GM12878 (cell line): ENCODE measurements at regions not wholly inside any gene's neighbourhood (a gene's known extent, or its start where the extent isn't known, plus 50 kb on each side); places are given as distances from the start of the nearest gene placed in this dataset.

Experiments used
- ATAC-seq: fragments of 200-7000 bp; cut with Tn5 transposase; 3 replicates; pipeline ENCODE4 v1.9.1; 2020; ENCODE audit warnings: mild to moderate bottlenecking, moderate library complexity
- BruUV-seq: library from RNA; stranded (reverse); fragments of 400-500 nt; replicated peaks from 2 replicates; lab custom pipeline; 2021; lab: Mats Ljungman, UMichigan
- CTCF ChIA-PET: fragments of 300-600 bp; sonication (Branson Sonifier 250); formaldehyde crosslinking; extraction: SDS; loops from one replicate; lab custom pipeline; 2021; ENCODE audit warnings: inconsistent platforms; lab: Yijun Ruan, JAX
- POLR2A ChIA-PET: fragments of 350-600 bp; formaldehyde crosslinking; extraction: SDS; loops from one replicate; lab custom pipeline; 2021; ENCODE audit warnings: inconsistent platforms; lab: Charles Lee
- RAD21 ChIA-PET: fragments of 300-600 bp; sonication (Branson Sonifier 250); formaldehyde crosslinking; loops from one replicate; lab custom pipeline; 2023; ENCODE audit warnings: antibody characterized with exemption; ENCODE audit not compliant: unreplicated experiment; lab: Charles Lee
- SMC1A ChIA-PET: fragments of 300-600 bp; sonication (Branson Sonifier 250); formaldehyde crosslinking; loops from one replicate; lab custom pipeline; 2023; ENCODE audit not compliant: unreplicated experiment, uncharacterized antibody; lab: Charles Lee
- DNase-seq: peaks from one replicate; pipeline ENCODE4 v3.0.0-alpha.2; 2011; ENCODE audit warnings: low read depth, low spot score
- FAIRE-seq: peaks from 3 replicates; lab custom pipeline; 2011; peaks lifted over from hg19 to GRCh38; lab: Jason Lieb, UNC
- H2AFZ ChIP-seq: 2 replicates; pipeline ENCODE4 v1.6.0; 2011; ENCODE audit warnings: low read depth, low read length, control low read depth; ENCODE audit not compliant: control insufficient read depth
- H3K27ac ChIP-seq: 2 replicates; pipeline ENCODE4 v1.5.1; 2011; ENCODE audit warnings: control low read depth; ENCODE audit not compliant: control insufficient read depth, insufficient read depth
- H3K27me3 ChIP-seq, 2 experiments: replicated peaks in 1 of 2; 2 replicates each; pipeline versions ENCODE4 v1.6.0 to v1.6.1; 2011; ENCODE audit warnings: low read length in 1 of 2; ENCODE audit not compliant: control insufficient read depth in 2 of 2, insufficient read depth in 2 of 2
- H3K36me3 ChIP-seq, 2 experiments: 2 replicates each; pipeline ENCODE4 v1.5.1; 2011; ENCODE audit warnings: low read length in 1 of 2; ENCODE audit not compliant: control insufficient read depth in 2 of 2, insufficient read depth in 2 of 2
- H3K4me1 ChIP-seq: 2 replicates; pipeline ENCODE4 v1.6.1; 2011; ENCODE audit warnings: mild to moderate bottlenecking, low read length, moderate library complexity, mixed read lengths; ENCODE audit not compliant: control insufficient read depth, insufficient read depth
- H3K4me2 ChIP-seq: 2 replicates; pipeline ENCODE4 v1.6.0; 2011; ENCODE audit warnings: control low read depth; ENCODE audit not compliant: control insufficient read depth, insufficient read depth
- H3K4me3 ChIP-seq: fragments of 200-600 bp; sonication (generic); 2 replicates; pipeline ENCODE4 v1.5.1; 2016
- H3K79me2 ChIP-seq: 2 replicates; pipeline ENCODE4 v1.6.0; 2011; ENCODE audit warnings: low read length; ENCODE audit not compliant: control insufficient read depth, insufficient read depth
- H3K9ac ChIP-seq: 2 replicates; pipeline ENCODE4 v1.8.0; 2011; ENCODE audit warnings: low read length, control low read depth, mixed read lengths; ENCODE audit not compliant: control insufficient read depth, insufficient read depth
- H3K9me3 ChIP-seq: replicated peaks from 3 replicates; pipeline ENCODE4 v1.5.1; 2011; ENCODE audit warnings: mild to moderate bottlenecking, low read length; ENCODE audit not compliant: control insufficient read depth, insufficient read depth
- H4K20me1 ChIP-seq: 2 replicates; pipeline ENCODE4 v1.6.0; 2011; ENCODE audit not compliant: control insufficient read depth, insufficient read depth
- HCFC1 ChIP-seq: fragments of 150-350 bp; IDR thresholded peaks from 2 replicates; pipeline ENCODE4 v1.6.1; 2014; ENCODE audit warnings: low read length
- KLF5 ChIP-seq: fragments of 450-650 bp; IDR thresholded peaks from 2 replicates; pipeline ENCODE4 v1.6.1; 2014; ENCODE audit warnings: mild to moderate bottlenecking; ENCODE audit not compliant: partially characterized antibody
- NFIC ChIP-seq: IDR thresholded peaks from 2 replicates; pipeline ENCODE4 v1.6.1; 2012; ENCODE audit warnings: low read depth, mild to moderate bottlenecking, inconsistent platforms, low read length, moderate library complexity
- NFXL1 ChIP-seq: fragments of 450-650 bp; IDR thresholded peaks from 2 replicates; pipeline ENCODE4 v1.6.1; 2017; ENCODE audit warnings: antibody characterized with exemption, mild to moderate bottlenecking, borderline replicate concordance
- NRF1 ChIP-seq: conservative IDR thresholded peaks from 2 replicates; pipeline ENCODE4 v1.6.1; 2011; ENCODE audit warnings: mild to moderate bottlenecking, low read depth, low read length, improper control_type of control experiment
- RFX5 ChIP-seq: IDR thresholded peaks from 2 replicates; pipeline ENCODE4 v1.6.1; 2011; ENCODE audit warnings: low read depth, low read length, improper control_type of control experiment
- RUNX3 ChIP-seq: IDR thresholded peaks from 2 replicates; pipeline ENCODE4 v1.6.1; 2012; ENCODE audit warnings: low read length, inconsistent platforms
- SIN3A ChIP-seq: IDR thresholded peaks from 2 replicates; pipeline ENCODE4 v1.6.1; 2012; ENCODE audit warnings: low read depth, low read length, improper control_type of control experiment
- TCF7 ChIP-seq: IDR thresholded peaks from 2 replicates; pipeline ENCODE4 v1.6.1; 2014; ENCODE audit warnings: antibody characterized with exemption, borderline replicate concordance
- WRNIP1 ChIP-seq: IDR thresholded peaks from 2 replicates; pipeline ENCODE4 v1.6.1; 2011; ENCODE audit warnings: low read depth, low read length, improper control_type of control experiment, borderline replicate concordance
- ZBED1 ChIP-seq: IDR thresholded peaks from 2 replicates; pipeline ENCODE4 v1.6.1; 2016; ENCODE audit warnings: borderline replicate concordance
- WGBS: methylation state at CpG from one replicate; pipeline ENCODE4 v1.1.6; 2016; ENCODE audit warnings: low lambda C conversion rate; ENCODE audit not compliant: insufficient replicate concordance, insufficient coverage; ENCODE audit errors: missing lambda C conversion rate; 5-methylcytosine and 5-hydroxymethylcytosine counted together
- in situ Hi-C: fragments of 300-500 bp; cut with MboI; formaldehyde crosslinking; loops from 9 replicates; pipeline ENCODE4 v1.14.3; 2018; ENCODE audit warnings: mixed read lengths
- intact Hi-C: fragments of 100-400 bp; cut with micrococcal nuclease; formaldehyde crosslinking; loops from one replicate; pipeline ENCODE4 v1.14.2; 2022; ENCODE audit not compliant: unreplicated experiment
- TF ChIP-seq, protein P1 (sequence below): fragments of 450-650 bp; IDR thresholded peaks from 2 replicates; pipeline ENCODE4 v1.6.1; 2014; ENCODE audit warnings: mild to moderate bottlenecking
- TF ChIP-seq, protein P2 (sequence below): IDR thresholded peaks from 2 replicates; pipeline ENCODE4 v1.6.1; 2011; ENCODE audit warnings: mild to moderate bottlenecking, low read depth, low read length, moderate library complexity; ENCODE audit not compliant: insufficient replicate concordance
- TF ChIP-seq, protein P3 (sequence below): IDR thresholded peaks from 2 replicates; pipeline ENCODE4 v1.6.1; 2012; ENCODE audit warnings: low read depth, low read length, improper control_type of control experiment
- TF ChIP-seq, protein P4 (sequence below): fragments of 450-650 bp; IDR thresholded peaks from 2 replicates; pipeline ENCODE4 v1.6.1; 2017; ENCODE audit warnings: antibody characterized with exemption, mild to moderate bottlenecking, moderate library complexity

DNA sequence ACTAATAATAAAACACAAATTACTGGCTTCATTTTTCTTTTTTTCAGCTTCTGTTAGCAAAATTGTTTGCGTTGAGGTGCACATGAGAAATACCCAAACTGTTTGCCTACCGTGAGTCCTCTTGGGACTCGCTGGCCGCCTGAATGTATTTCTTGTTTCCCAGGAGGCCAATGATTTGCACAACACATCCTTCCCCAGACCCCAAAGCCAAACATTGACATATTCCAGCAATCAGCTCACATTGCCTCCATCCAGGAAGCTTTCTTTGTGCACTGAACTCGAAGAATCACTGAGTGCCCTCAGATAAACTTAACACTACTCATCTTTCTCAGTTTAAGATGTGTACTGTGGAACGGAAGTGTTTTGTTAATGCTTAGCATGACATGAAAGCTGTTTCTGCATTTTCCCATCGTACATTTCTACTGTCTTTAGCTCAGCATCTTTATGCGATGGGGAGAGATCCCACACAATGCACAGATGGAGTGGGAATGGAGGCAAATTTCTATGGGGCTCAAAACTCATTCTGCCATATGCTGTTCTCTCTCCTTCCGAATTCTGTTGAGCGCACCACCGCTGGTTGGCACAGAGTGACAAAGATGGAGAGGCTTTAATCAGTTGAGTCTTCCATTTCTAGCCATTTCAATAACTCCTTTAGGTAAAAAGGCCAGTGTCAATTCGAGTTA, 399.5 kb downstream of the RFC3 start:
- Histone ChIP-seq H3K4me1 (no peaks in the 10 kb centered on the region), H2AFZ (no peak overlapping the region), H4K20me1 (no peaks in the 10 kb centered on the region), H3K36me3 (no peaks in the 10 kb centered on the region), H3K9me3 (no peaks in the 10 kb centered on the region), H3K79me2 (no peaks in the 10 kb centered on the region), H3K27me3 (no peaks in the 10 kb centered on the region), H3K27ac (no peak overlapping the region), H3K4me2 (no peak overlapping the region), H3K4me3 (no peak overlapping the region), H3K9ac (no peak overlapping the region)
- no peak for ATAC-seq
- no peak for FAIRE-seq
- intact Hi-C loops = no loop called here
- ChIA-PET CTCF (no interaction called here), SMC1A (interaction anchor here (1.8 kb wide), 1 partner anchor 17 kb away, joined by 4 read pairs; no protein-coding TSS in a partner anchor), RAD21 (no interaction called here), POLR2A (no interaction called here)
- in situ Hi-C loops = no loop called here
- no peak for DNase-seq
- WGBS = 41% methylated on average over 12 of the region's 12 CpGs
- BruUV-seq = no TSS peak
- TF ChIP-seq, protein P1, sequence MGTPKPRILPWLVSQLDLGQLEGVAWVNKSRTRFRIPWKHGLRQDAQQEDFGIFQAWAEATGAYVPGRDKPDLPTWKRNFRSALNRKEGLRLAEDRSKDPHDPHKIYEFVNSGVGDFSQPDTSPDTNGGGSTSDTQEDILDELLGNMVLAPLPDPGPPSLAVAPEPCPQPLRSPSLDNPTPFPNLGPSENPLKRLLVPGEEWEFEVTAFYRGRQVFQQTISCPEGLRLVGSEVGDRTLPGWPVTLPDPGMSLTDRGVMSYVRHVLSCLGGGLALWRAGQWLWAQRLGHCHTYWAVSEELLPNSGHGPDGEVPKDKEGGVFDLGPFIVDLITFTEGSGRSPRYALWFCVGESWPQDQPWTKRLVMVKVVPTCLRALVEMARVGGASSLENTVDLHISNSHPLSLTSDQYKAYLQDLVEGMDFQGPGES = no peak
- no peak for TF ChIP-seq NRF1
- TF ChIP-seq RFX5 = no peak
- TF ChIP-seq, protein P2, sequence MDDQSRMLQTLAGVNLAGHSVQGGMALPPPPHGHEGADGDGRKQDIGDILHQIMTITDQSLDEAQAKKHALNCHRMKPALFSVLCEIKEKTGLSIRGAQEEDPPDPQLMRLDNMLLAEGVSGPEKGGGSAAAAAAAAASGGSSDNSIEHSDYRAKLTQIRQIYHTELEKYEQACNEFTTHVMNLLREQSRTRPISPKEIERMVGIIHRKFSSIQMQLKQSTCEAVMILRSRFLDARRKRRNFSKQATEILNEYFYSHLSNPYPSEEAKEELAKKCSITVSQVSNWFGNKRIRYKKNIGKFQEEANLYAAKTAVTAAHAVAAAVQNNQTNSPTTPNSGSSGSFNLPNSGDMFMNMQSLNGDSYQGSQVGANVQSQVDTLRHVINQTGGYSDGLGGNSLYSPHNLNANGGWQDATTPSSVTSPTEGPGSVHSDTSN = no peak
- TF ChIP-seq WRNIP1 = no peak
- TF ChIP-seq, protein P3, sequence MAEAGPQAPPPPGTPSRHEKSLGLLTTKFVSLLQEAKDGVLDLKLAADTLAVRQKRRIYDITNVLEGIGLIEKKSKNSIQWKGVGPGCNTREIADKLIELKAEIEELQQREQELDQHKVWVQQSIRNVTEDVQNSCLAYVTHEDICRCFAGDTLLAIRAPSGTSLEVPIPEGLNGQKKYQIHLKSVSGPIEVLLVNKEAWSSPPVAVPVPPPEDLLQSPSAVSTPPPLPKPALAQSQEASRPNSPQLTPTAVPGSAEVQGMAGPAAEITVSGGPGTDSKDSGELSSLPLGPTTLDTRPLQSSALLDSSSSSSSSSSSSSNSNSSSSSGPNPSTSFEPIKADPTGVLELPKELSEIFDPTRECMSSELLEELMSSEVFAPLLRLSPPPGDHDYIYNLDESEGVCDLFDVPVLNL = no peak
- no peak for TF ChIP-seq RUNX3
- no peak for TF ChIP-seq KLF5
- TF ChIP-seq, protein P4, sequence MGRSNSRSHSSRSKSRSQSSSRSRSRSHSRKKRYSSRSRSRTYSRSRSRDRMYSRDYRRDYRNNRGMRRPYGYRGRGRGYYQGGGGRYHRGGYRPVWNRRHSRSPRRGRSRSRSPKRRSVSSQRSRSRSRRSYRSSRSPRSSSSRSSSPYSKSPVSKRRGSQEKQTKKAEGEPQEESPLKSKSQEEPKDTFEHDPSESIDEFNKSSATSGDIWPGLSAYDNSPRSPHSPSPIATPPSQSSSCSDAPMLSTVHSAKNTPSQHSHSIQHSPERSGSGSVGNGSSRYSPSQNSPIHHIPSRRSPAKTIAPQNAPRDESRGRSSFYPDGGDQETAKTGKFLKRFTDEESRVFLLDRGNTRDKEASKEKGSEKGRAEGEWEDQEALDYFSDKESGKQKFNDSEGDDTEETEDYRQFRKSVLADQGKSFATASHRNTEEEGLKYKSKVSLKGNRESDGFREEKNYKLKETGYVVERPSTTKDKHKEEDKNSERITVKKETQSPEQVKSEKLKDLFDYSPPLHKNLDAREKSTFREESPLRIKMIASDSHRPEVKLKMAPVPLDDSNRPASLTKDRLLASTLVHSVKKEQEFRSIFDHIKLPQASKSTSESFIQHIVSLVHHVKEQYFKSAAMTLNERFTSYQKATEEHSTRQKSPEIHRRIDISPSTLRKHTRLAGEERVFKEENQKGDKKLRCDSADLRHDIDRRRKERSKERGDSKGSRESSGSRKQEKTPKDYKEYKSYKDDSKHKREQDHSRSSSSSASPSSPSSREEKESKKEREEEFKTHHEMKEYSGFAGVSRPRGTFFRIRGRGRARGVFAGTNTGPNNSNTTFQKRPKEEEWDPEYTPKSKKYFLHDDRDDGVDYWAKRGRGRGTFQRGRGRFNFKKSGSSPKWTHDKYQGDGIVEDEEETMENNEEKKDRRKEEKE = no peak
- no peak for TF ChIP-seq ZBED1
- TF ChIP-seq TCF7 = no peak
- no peak for TF ChIP-seq NFIC
- TF ChIP-seq SIN3A = no peak
- no peak for TF ChIP-seq HCFC1
- no peak for TF ChIP-seq NFXL1
